Brain microvascular endothelial cell (primary cell): ENCODE measurements at regions not wholly inside any gene's neighbourhood (a gene's known extent, or its start where the extent isn't known, plus 50 kb on each side); places are given as distances from the start of the nearest gene placed in this dataset.
"Not testable (repeated sequence)": the region's sequence is repeated elsewhere in the genome, so short reads cannot be mapped to it uniquely, and the experiment has no call there.

ENCODE experiments used
- DNase-seq: peaks from one replicate; pipeline ENCODE4 v3.0.0-alpha.2; 2020
- H3K27ac ChIP-seq: fragments of 250-450 bp; sonication (Bioruptor Pico); 2 replicates; pipeline ENCODE4 v1.5.1; 2020; ENCODE audit warnings: mild to moderate bottlenecking, moderate library complexity
- H3K27me3 ChIP-seq: fragments of 250-450 bp; sonication (Bioruptor Pico); replicated peaks from 2 replicates; pipeline ENCODE4 v1.5.1; 2020; ENCODE audit warnings: mild to moderate bottlenecking
- H3K36me3 ChIP-seq: fragments of 250-450 bp; sonication (Bioruptor Pico); replicated peaks from 2 replicates; pipeline ENCODE4 v1.5.1; 2020; ENCODE audit warnings: mild to moderate bottlenecking
- H3K4me3 ChIP-seq: 2 replicates; pipeline ENCODE4 v1.5.1; 2011; ENCODE audit warnings: low read depth, mild to moderate bottlenecking, control low read depth, low read length, moderate library complexity
- CTCF ChIP-seq: IDR thresholded peaks from 2 replicates; pipeline ENCODE4 v1.5.1; 2011; ENCODE audit warnings: low read depth, mild to moderate bottlenecking, moderate library complexity, low read length, control low read depth, inconsistent platforms; ENCODE audit errors: missing control alignments
- in situ Hi-C: cut with HindIII; loops from 2 replicates; pipeline ENCODE4 v1.10.0; 2017; ENCODE audit warnings: low sequenced_read_pairs, low pct_ligation_motif_present

- no peak for TF ChIP-seq CTCF
- in situ Hi-C loops = no loop called here
- Histone ChIP-seq H3K4me3 (no peak overlapping the region), H3K36me3 (no peaks in the 10 kb centered on the region), H3K27ac (no peak overlapping the region), H3K27me3 (no peaks in the 10 kb centered on the region)
- no peak for DNase-seq
Observed at GRCh38 chr2:63710732-63711131, 122.0 kb downstream of the MDH1 start.

- no peak overlapping the region for H3K27ac ChIP-seq
- no peak for DNase-seq
- no peaks in the 10 kb centered on the region for H3K27me3 ChIP-seq
- in situ Hi-C loops = no loop called here
- TF ChIP-seq CTCF = no peak
- H3K36me3 ChIP-seq = no peaks in the 10 kb centered on the region
- H3K4me3 ChIP-seq = no peak overlapping the region
Observed at GRCh38 chr2:63712748-63713147, 124.0 kb downstream of the MDH1 start.

DNA sequence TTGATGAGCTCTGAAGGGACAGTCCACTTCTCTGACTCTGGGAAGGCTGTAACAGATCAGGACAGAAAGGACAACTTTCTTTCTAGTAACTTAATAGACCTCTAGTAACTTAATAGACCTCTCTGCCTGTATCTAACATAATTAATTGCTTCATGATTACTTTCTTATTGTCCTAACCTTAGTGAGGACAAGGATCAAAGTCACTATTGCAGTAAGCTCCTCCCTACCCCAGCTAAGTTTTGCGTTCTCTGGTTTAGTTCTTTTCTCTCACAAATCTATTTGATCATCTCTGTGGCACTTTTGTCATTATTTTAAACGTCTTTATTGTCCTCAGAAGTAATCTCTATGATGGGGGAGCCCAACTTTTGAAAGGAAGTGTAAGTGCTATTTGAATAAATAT is 125.5 kb upstream of the UGP2 start:
- Histone ChIP-seq H3K36me3 (no peaks in the 10 kb centered on the region), H3K27ac (no peak overlapping the region), H3K27me3 (no peaks in the 10 kb centered on the region), H3K4me3 (no peak overlapping the region)
- in situ Hi-C loops = no loop called here
- no peak for TF ChIP-seq CTCF
- DNase-seq = no peak

GRCh38 chr2:63719052-63719451 is 122.6 kb upstream of the UGP2 start:
- Histone ChIP-seq H3K36me3 (no peaks in the 10 kb centered on the region), H3K27ac (no peak overlapping the region), H3K4me3 (no peak overlapping the region), H3K27me3 (no peaks in the 10 kb centered on the region)
- in situ Hi-C loops = no loop called here
- DNase-seq = no peak
- TF ChIP-seq CTCF = no peak

- TF ChIP-seq CTCF = no peak
- no peak for DNase-seq
- H3K27me3 ChIP-seq = no peaks in the 10 kb centered on the region
- no peaks in the 10 kb centered on the region for H3K36me3 ChIP-seq
- in situ Hi-C loops = no loop called here
- H3K4me3 ChIP-seq = no peak overlapping the region
- no peak overlapping the region for H3K27ac ChIP-seq
Observed at GRCh38 chr2:63721082-63721424, 120.6 kb upstream of the UGP2 start.

- H3K27me3 ChIP-seq, H3K27ac ChIP-seq, H3K36me3 ChIP-seq, DNase-seq, in situ Hi-C loops, H3K4me3 ChIP-seq: not testable (repeated sequence)
Observed at GRCh38 chr2:63722284-63722683, 119.4 kb upstream of the UGP2 start.
